Naive B cell (primary cell): ENCODE measurements at regions not wholly inside any gene's neighbourhood (a gene's known extent, or its start where the extent isn't known, plus 50 kb on each side); places are given as distances from the start of the nearest gene placed in this dataset.
"Not testable (repeated sequence)": the region's sequence is repeated elsewhere in the genome, so short reads cannot be mapped to it uniquely, and the experiment has no call there.

ENCODE experiments used
- ATAC-seq, 2 donors: fragments of 150-1000 bp; cut with Tn5 transposase; 2 replicates each; pipeline ENCODE4 v1.10.0; 2021; ENCODE audit warnings: low read depth in 2 of 2, mild to moderate bottlenecking in 2 of 2, moderate library complexity in 2 of 2
- DNase-seq: peaks from one replicate; pipeline ENCODE4 v3.0.0; 2022
- H3K27ac Mint-ChIP-seq, 6 donors: one replicate each; pipeline ENCODE4 v1.8.0; 2020 to 2022; ENCODE audit warnings: mild to moderate bottlenecking in 6 of 6, mixed read lengths in 6 of 6, moderate library complexity in 5 of 6, inconsistent platforms in 2 of 6
- H3K27me3 Mint-ChIP-seq, 3 donors: one replicate each; pipeline ENCODE4 v1.8.0; 2021 to 2022; ENCODE audit warnings: mixed read lengths in 3 of 3, mild to moderate bottlenecking in 1 of 3
- H3K36me3 Mint-ChIP-seq, 2 donors: one replicate each; pipeline ENCODE4 v1.8.0; 2020 to 2022; ENCODE audit warnings: mixed read lengths in 2 of 2, inconsistent platforms in 1 of 2, mild to moderate bottlenecking in 1 of 2
- H3K4me1 Mint-ChIP-seq, 3 donors: one replicate each; pipeline ENCODE4 v1.8.0; 2020 to 2022; ENCODE audit warnings: mixed read lengths in 3 of 3, inconsistent platforms in 1 of 3, mild to moderate bottlenecking in 1 of 3, moderate library complexity in 1 of 3
- H3K4me3 Mint-ChIP-seq, 8 donors: one replicate each; pipeline ENCODE4 v1.8.0; 2020 to 2022; ENCODE audit warnings: mild to moderate bottlenecking in 8 of 8, mixed read lengths in 8 of 8, moderate library complexity in 8 of 8, inconsistent platforms in 2 of 8
- H3K9me3 Mint-ChIP-seq, 7 donors: one replicate each; pipeline ENCODE4 v1.8.0; 2020 to 2022; ENCODE audit warnings: mixed read lengths in 7 of 7, mild to moderate bottlenecking in 5 of 7, inconsistent platforms in 2 of 7, moderate library complexity in 1 of 7

DNA sequence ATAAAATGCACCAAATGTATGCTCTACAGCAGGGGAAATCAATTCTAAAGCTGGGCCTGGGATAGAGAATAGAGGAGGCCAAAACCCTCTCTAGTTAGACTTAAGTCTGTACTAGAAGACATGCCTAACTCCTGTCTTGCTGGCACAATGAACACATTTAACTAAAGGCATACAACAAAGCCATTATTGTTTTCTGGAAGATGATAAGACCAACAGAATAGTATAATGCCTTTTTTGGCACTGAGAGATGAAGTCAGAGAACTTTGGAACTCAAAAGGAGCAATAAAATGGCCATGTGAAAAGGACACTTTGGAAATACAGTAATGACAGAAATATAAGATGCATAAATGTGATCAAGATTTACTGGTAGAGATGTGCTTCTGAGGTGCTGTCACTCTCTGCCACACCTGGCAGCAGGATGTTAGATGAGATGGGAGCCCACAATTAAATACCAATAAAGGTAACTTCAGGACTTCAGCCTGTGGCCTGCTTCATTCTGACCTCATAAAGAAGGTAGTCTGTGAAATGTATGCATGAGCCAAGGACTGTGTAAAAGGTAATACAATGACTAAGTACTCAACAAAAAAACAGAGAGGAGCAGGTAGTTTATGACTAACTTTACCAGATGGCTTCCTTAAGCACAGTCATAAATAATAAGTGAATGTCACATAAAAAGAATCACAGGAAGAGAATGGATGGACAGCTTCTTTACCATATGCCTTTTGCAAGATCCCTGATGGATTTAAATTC is 333.4 kb downstream of the BCKDHB start:
- ATAC-seq (no peak), DNase-seq (no peak)
- no peak overlapping the region for H3K4me3 Mint-ChIP-seq
- no peak overlapping the region for H3K27ac Mint-ChIP-seq
- H3K27me3 Mint-ChIP-seq, result no peaks in the 10 kb centered on the region
- no peaks in the 10 kb centered on the region for H3K4me1 Mint-ChIP-seq
- H3K9me3 Mint-ChIP-seq, result peaks cover 0 to 4% (median 0%) of the 10 kb centered on the region in 7 donors
- no peaks in the 10 kb centered on the region for H3K36me3 Mint-ChIP-seq

DNA sequence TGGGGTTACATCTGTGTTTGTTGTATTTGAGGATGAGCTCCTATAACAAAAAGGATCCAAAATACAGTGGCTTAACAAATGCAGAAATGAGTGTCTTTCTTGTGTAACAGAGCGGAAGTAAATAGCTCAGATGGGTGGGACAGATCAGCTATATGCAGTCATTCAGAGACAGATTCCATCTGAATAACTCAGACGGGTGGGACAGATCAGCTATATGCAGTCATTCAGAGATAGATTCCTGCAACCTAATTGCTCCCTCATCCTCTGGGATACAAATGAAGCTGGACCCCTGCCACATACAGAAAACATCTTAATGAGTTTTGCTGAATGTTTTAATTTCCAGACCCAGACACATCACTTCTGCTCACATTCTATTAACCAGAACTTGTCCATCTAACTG is 332.3 kb downstream of the BCKDHB start:
- no peak for ATAC-seq
- H3K36me3 Mint-ChIP-seq, result no peaks in the 10 kb centered on the region
- no peaks in the 10 kb centered on the region for H3K4me1 Mint-ChIP-seq
- no peaks in the 10 kb centered on the region for H3K27me3 Mint-ChIP-seq
- DNase-seq, result no peak
- no peak overlapping the region for H3K4me3 Mint-ChIP-seq
- peaks cover 0 to 5% (median 0%) of the 10 kb centered on the region in 7 donors for H3K9me3 Mint-ChIP-seq
- no peak overlapping the region for H3K27ac Mint-ChIP-seq

DNA sequence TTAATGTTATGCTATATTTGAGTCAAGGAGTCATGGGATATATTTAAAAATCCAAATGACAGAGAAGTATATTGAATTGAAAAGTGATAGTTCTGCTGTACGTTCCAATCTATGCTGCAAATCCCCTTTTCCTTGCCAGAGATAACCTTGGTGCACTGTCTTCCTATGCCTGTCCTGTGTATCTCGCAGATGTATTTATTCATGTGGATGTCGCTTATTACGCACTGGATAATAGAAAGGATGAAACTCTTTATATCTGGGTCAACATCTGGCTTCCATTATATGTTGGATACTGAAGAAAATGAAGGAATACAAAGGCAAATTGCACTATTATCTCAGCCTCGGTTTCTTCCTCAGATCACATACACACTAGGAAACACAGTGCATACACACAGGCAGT is 331.3 kb downstream of the BCKDHB start:
- no peaks in the 10 kb centered on the region for H3K36me3 Mint-ChIP-seq
- DNase-seq (no peak), ATAC-seq (no peak)
- peaks cover 0 to 8% (median 0%) of the 10 kb centered on the region in 7 donors for H3K9me3 Mint-ChIP-seq
- H3K4me1 Mint-ChIP-seq, result no peaks in the 10 kb centered on the region
- no peak overlapping the region for H3K4me3 Mint-ChIP-seq
- H3K27me3 Mint-ChIP-seq, result no peaks in the 10 kb centered on the region
- no peak overlapping the region for H3K27ac Mint-ChIP-seq

DNA sequence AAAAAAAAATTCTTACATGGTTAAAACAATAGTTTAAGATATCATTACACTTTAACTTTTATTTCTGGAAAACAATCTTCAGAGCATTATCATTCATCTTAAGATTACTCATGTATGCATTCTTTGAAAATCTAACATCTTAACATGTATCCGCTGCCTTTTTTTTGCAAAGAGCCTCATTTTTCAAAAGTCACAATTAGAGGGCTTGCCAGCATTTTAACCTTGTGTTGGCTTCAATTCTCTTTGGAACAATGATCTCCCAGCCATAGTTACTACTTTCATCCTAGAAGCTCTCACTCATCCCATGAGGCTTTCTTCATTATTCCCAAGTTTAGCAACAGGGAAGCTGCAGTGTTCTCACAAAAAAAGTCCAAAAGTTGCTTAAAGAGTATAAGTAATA is 330.8 kb downstream of the BCKDHB start:
- Mint-ChIP-seq H3K36me3 (peaks cover 3 to 4% of the 10 kb centered on the region in 2 donors), H3K27me3 (no peaks in the 10 kb centered on the region), H3K9me3 (peaks cover 1 to 8% (median 3%) of the 10 kb centered on the region in 7 donors), H3K27ac (no peak overlapping the region), H3K4me1 (no peaks in the 10 kb centered on the region), H3K4me3 (no peak overlapping the region)
- ATAC-seq (no peak), DNase-seq (no peak)

DNA sequence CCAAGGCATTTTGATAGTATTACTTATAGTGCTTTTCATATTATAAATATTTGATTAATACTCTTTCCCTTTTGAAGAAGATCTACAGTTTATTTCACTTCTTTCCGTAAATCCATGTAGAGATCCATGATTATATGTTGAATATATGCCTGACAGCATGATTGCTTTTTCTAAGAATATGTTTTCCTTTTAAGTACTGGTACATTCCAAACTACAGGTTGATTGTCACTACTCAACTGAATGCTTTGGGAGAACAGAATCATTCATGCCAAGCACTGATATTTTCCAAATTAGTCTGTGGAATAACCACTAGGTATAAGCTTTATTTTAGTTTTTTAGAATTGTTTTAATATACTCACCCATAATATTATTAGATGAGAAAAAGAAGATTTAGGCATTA is 330.2 kb downstream of the BCKDHB start:
- Mint-ChIP-seq H3K27me3 (no peaks in the 10 kb centered on the region), H3K4me1 (no peaks in the 10 kb centered on the region), H3K36me3 (peaks cover 5 to 8% of the 10 kb centered on the region in 2 donors), H3K27ac (no peak overlapping the region), H3K9me3 (peaks cover 2 to 12% (median 8%) of the 10 kb centered on the region in 7 donors), H3K4me3 (no peak overlapping the region)
- ATAC-seq, result no peak
- no peak for DNase-seq

DNA sequence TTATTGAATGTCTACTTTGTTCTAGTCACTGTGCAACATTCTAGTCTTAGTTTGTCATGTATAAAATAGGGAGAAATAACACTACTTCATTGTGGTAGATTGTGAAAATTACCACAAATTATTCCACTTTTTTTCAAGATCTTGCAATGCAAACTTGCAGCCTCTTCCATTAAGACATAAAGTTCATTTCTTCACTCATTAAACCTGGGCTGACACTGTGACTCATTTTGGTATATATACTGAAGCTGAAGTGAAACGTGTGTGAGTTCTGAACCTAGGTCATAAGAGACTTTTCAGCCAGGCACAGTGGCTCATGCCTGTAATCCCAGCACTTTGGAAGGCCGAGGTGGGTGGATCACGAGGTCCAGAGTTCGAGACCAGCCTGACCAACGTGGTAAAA is 329.0 kb downstream of the BCKDHB start:
- ATAC-seq (no peak), DNase-seq (no peak)
- no peaks in the 10 kb centered on the region for H3K27me3 Mint-ChIP-seq
- H3K4me1 Mint-ChIP-seq, result no peaks in the 10 kb centered on the region
- no peak overlapping the region for H3K27ac Mint-ChIP-seq
- peaks cover 5 to 8% of the 10 kb centered on the region in 2 donors for H3K36me3 Mint-ChIP-seq
- peaks cover 7 to 20% (median 12%) of the 10 kb centered on the region in 7 donors for H3K9me3 Mint-ChIP-seq
- no peak overlapping the region for H3K4me3 Mint-ChIP-seq

DNA sequence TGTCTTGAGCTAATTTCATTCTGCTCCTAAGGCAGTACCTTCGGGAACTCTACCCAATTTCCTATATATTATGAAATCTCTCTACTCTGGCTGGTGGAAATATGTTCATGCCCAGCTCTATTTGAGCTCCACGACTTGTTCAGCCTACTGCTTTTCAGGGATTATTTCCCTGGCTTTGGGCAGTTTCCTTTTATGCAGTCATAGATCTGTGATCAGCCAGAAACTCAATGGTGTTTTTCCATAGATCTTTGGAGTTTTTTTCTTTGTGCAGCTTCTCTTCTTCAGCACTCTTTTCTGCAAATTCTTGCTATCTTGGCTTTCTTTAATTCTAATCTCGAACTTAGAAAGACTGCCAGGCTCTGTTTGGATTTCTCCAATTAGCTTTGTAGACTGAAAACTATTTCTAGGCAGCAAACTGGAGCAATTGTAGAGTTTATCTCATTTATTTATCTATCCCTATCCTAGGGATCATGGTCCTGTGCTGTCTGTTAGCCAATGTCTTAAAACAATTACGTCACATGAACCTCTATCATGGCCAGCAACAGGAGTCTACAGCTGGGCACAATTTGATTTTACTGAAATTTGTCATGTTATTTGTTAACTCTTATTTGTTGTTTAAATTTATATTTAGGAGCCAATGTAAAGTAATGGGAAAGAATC is 328.4 kb downstream of the BCKDHB start:
- Mint-ChIP-seq H3K4me1 (no peaks in the 10 kb centered on the region), H3K27ac (no peak overlapping the region), H3K9me3 (peaks cover 7 to 26% (median 13%) of the 10 kb centered on the region in 7 donors), H3K27me3 (no peaks in the 10 kb centered on the region), H3K4me3 (no peak overlapping the region), H3K36me3 (peaks cover 5 to 8% of the 10 kb centered on the region in 2 donors)
- no peak for DNase-seq
- no peak for ATAC-seq

DNA sequence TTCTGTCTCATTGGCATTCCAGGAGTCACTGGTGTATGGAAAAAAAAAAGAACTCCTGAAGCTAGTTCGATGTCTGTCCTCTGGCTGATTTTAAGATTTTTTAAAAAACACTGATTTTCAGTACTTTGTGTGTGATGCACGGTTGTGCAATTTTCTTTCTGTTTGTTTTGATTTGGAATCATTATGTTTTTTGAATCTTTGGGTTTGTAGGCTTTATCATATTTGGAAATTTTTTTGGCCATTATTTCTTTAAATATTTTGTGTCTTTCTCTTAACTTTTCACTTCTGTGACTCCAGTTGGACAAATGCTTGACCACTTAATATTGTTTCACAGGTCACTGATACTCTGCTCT is 327.2 kb downstream of the BCKDHB start:
- H3K27ac Mint-ChIP-seq, result no peak overlapping the region
- ATAC-seq (no peak), DNase-seq (no peak)
- H3K9me3 Mint-ChIP-seq, result peaks cover 8 to 31% (median 21%) of the 10 kb centered on the region in 7 donors
- no peak overlapping the region for H3K4me3 Mint-ChIP-seq
- no peaks in the 10 kb centered on the region for H3K27me3 Mint-ChIP-seq
- H3K4me1 Mint-ChIP-seq, result no peaks in the 10 kb centered on the region
- H3K36me3 Mint-ChIP-seq, result peaks cover 5 to 8% of the 10 kb centered on the region in 2 donors

DNA sequence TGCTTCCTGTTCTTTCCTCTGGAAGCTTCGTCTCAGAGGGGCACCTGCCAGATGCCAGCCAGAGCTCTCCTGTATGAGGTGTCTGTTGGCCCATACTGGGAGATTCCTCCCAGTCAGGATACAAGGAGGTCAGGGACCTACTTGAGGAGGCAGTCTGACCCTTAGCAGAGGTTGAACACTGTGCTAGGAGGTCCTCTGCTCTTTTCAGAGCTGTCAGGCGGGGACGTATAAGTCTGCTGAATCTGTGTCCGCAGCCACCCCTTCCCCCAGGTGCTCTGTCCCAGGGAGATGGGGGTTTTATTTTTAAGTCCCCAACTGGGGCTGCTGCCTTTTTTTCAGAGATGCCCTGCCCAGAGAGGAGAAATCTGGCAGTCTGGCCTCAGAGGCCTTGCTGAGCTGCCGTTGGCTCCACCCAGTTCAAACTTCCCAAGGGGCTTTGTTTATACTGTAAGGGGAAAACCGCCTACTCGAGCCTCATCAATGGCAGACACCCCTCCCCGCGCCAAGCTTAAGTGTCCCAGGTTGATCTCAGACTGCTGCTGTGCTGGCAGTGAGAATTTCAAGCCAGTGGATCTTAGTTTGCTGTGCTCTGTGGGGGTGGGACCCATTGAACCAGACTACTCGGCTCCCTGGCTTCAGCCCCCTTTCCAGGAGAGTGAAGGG is 326.7 kb downstream of the BCKDHB start:
- peaks cover 9 to 36% (median 25%) of the 10 kb centered on the region in 7 donors for H3K9me3 Mint-ChIP-seq
- no peaks in the 10 kb centered on the region for H3K27me3 Mint-ChIP-seq

DNA sequence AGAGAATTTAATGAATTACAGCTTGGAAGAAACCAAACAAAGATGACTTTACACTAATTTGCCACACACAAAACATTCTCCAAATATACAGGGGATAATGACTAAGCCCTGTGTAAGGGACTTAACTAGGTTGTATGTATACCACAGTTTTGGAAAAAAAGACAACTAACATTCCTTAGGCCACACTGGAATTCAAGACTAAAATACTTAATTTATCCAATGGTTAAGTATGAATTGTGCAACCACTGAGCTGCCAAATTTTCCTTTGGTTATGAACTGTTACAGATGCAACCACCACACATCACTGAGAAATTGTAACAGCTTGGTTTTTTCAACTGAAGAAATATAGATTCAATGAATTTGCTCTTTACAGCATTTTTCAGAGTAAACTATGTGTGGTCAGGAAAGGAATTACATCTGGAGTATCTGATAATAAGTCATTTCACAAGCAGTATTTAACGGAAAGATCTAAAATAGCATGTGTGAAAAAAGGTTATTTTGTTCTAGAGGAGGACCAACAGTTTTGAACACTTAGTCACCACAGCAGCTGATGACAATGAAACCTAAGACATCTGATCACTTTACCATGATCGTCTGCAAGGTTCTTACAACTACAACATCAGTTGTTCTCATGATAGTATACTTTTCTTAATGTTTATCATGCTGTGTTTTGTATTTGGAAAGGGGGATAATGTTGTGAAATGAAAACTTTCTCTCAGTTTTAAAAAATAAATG is 318.8 kb downstream of the BCKDHB start:
- H3K27me3 Mint-ChIP-seq, result no peaks in the 10 kb centered on the region
- no peak for ATAC-seq
- no peak for DNase-seq
- H3K27ac Mint-ChIP-seq, result no peak overlapping the region
- no peaks in the 10 kb centered on the region for H3K4me1 Mint-ChIP-seq
- H3K4me3 Mint-ChIP-seq, result no peak overlapping the region
- peaks cover 28 to 31% of the 10 kb centered on the region in 2 donors for H3K36me3 Mint-ChIP-seq
- peaks cover 15 to 93% (median 53%) of the 10 kb centered on the region in 7 donors for H3K9me3 Mint-ChIP-seq

More for the DNA sequence above, 326.7 kb downstream of the BCKDHB start:
- Mint-ChIP-seq H3K27ac (no peak overlapping the region), H3K4me1 (no peaks in the 10 kb centered on the region), H3K36me3 (peaks cover 5 to 8% of the 10 kb centered on the region in 2 donors), H3K4me3 (no peak overlapping the region)
- DNase-seq (no peak), ATAC-seq (no peak)

DNA sequence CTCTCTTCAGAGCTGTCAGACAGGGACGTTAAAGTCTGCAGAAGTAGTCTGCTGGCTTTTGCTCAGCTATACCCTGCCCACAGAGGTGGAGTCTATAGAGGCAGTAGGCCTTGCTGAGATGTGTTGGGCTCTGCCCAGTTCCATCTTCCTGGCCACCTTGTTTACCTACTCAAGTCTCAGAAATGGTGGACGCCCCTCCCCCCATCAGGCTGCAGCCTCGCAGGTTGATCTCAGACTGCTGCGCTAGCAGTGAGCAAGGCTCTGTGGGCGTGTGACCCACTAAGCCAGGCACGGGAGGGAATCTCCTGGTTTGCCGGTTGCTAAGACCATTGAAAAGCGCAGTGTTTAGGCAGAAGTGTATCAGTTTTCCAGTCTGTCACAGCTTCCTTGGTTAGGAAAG is 305.0 kb downstream of the BCKDHB start:
- Mint-ChIP-seq H3K27me3 (no peaks in the 10 kb centered on the region), H3K9me3 (peaks cover 14 to 60% (median 35%) of the 10 kb centered on the region in 7 donors)

DNA sequence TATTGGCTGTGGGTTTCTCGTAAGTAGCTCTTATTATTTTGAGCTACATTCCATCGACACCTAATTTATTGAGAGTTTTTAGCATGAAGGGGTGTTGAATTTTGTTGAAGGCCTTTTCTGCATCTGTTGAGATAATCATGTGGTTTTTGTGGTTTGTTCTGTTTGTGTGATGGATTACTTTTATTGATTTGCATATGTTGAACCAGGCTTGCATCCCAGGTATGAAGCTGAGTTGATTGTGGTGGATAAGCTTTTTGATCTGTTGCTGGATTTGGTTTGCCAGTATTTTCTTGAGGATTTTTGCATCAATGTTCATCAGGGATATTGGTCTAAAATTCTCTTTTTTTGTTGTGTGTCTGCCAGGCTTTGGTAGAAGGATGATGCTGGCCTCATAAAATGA is 301.5 kb downstream of the BCKDHB start:
- not testable (repeated sequence) for DNase-seq, ATAC-seq, H3K36me3 Mint-ChIP-seq, H3K27me3 Mint-ChIP-seq, H3K4me1 Mint-ChIP-seq, H3K4me3 Mint-ChIP-seq
- Mint-ChIP-seq H3K9me3 (peaks cover 6 to 48% (median 36%) of the 10 kb centered on the region in 7 donors), H3K27ac (peak overlapping the region in 1 of 6 donors; percentile 15)

More for the DNA sequence above, 305.0 kb downstream of the BCKDHB start:
- peaks cover 4 to 9% of the 10 kb centered on the region in 2 donors for H3K36me3 Mint-ChIP-seq
- ATAC-seq (no peak), DNase-seq (no peak)
- H3K27ac Mint-ChIP-seq, result no peak overlapping the region
- H3K4me1 Mint-ChIP-seq, result no peaks in the 10 kb centered on the region
- H3K4me3 Mint-ChIP-seq, result no peak overlapping the region

DNA sequence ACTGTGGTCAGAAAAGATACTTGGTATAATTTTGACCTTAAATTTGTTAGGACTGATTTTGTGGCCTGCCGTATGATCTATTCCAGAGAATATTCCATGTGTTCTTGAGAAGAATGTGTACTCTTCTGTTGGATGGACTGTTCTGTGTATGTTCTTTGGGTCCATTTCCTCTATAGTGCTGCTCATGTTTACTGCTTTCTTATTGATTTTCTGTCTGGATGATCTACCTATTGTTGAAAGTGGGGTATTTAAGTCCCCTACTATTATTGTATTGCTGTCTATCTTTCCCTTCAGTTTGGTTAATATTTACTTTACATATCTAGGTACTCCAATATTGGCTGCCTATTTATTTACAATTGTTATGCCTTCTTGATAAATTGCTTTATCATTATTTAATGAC is 298.4 kb downstream of the BCKDHB start:
- Mint-ChIP-seq H3K9me3 (peaks cover 0 to 59% (median 30%) of the 10 kb centered on the region in 7 donors), H3K27me3 (no peaks in the 10 kb centered on the region), H3K27ac (no peak overlapping the region), H3K36me3 (no peaks in the 10 kb centered on the region), H3K4me3 (no peak overlapping the region), H3K4me1 (no peaks in the 10 kb centered on the region)
- ATAC-seq (no peak), DNase-seq (no peak)
